ENCODE measurements at regions not wholly inside any gene's neighbourhood (a gene's known extent, or its start where the extent isn't known, plus 50 kb on each side); places are given as distances from the start of the nearest gene placed in this dataset.

DNA sequence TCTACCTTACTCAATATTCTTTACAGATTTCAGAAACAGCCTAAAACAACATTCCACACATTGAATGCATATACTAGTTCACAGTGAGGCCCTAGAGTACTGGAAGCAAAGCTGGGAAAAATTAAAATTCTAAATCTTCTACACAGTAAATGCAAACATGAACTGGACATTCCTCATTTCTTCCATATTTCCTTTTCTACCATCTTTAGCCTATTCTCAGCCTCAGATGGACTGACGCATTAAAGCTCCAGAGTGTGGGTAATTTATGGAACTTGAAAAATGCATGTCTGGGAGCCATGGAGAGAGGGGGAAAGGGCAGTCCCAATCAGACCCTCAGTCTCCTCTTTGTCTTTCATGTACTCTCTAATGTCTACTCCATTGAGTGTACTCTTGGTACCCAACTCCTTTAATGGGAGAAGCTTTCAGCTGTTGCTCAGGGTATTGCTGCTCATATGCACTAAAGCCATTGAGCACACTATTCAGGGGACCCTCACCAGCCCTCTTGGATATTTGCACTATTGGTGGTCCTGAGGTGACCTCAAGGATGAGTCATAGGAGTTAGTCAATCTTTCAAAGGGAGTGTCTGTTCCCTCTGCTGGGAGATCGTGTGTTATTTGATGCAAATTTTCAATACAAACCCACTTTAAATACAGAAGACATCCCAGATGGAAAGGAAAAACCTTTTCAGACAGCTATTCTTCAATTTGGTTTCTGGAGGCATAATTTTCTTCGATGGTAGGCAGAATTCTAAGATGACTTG lies 83.3 kb upstream of the KCNJ15 start:
- ATAC-seq (no peak), FAIRE-seq (no peak)
- intact Hi-C loops (cut with micrococcal nuclease; ENCODE audit: unreplicated experiment) = loop anchor here (5.0 kb wide), 1 partner anchor 44 kb away; no protein-coding TSS in a partner anchor

More for the DNA sequence above, 83.3 kb upstream of the KCNJ15 start:
- in situ Hi-C loops (cut with MboI) = no loop called here
- Histone ChIP-seq H3K4me3 (no peak overlapping the region), H3K4me1 (ENCODE audit: control insufficient read depth, insufficient read depth, low read length) (no peaks in the 10 kb centered on the region), H3K27me3 (replicated peaks in 1 of 2; ENCODE audit: control insufficient read depth in 2 of 2, insufficient read depth in 2 of 2, low read length in 1 of 2) (no peaks in the 10 kb centered on the region), H3K9ac (ENCODE audit: control insufficient read depth, insufficient read depth, low read length) (no peak overlapping the region), H3K36me3 (ENCODE audit: control insufficient read depth in 2 of 2, insufficient read depth in 2 of 2, low read length in 1 of 2) (no peaks in the 10 kb centered on the region), H2AFZ (ENCODE audit: control insufficient read depth, low read depth, low read length) (no peak overlapping the region), H3K27ac (ENCODE audit: control insufficient read depth, insufficient read depth) (no peak overlapping the region), H3K9me3 (replicated peaks; ENCODE audit: control insufficient read depth, insufficient read depth, low read length) (no peaks in the 10 kb centered on the region; the same call in 2 of the 3 replicates), H3K4me2 (ENCODE audit: control insufficient read depth, insufficient read depth) (no peak overlapping the region), H3K79me2 (ENCODE audit: control insufficient read depth, insufficient read depth, low read length) (no peaks in the 10 kb centered on the region), H4K20me1 (ENCODE audit: control insufficient read depth, insufficient read depth) (no peaks in the 10 kb centered on the region)
- TF ChIP-seq CBFB (IDR thresholded peaks at IDR 0.05; ENCODE audit: low read depth) = no peak
- no peak for TF ChIP-seq ATF7 (IDR thresholded peaks at IDR 0.05; ENCODE audit: low read depth)
- TF ChIP-seq, protein P1, sequence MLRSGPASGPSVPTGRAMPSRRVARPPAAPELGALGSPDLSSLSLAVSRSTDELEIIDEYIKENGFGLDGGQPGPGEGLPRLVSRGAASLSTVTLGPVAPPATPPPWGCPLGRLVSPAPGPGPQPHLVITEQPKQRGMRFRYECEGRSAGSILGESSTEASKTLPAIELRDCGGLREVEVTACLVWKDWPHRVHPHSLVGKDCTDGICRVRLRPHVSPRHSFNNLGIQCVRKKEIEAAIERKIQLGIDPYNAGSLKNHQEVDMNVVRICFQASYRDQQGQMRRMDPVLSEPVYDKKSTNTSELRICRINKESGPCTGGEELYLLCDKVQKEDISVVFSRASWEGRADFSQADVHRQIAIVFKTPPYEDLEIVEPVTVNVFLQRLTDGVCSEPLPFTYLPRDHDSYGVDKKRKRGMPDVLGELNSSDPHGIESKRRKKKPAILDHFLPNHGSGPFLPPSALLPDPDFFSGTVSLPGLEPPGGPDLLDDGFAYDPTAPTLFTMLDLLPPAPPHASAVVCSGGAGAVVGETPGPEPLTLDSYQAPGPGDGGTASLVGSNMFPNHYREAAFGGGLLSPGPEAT (IDR thresholded peaks at IDR 0.05; ENCODE audit: low read depth) = no peak
- no peak for TF ChIP-seq NR2C1 (IDR thresholded peaks at IDR 0.05)
- TF ChIP-seq TBL1XR1 (IDR thresholded peaks at IDR 0.05; ENCODE audit: low read depth, low read length) = no peak
- TF ChIP-seq SIN3A (IDR thresholded peaks at IDR 0.05; ENCODE audit: low read depth, low read length) = no peak
- 31% methylated on average over 3 of the region's 3 CpGs for WGBS (ENCODE audit: insufficient coverage, insufficient replicate concordance, low lambda C conversion rate, missing lambda C conversion rate)
- SMC1A ChIA-PET (ENCODE audit: uncharacterized antibody, unreplicated experiment) = interaction anchor here (1.3 kb wide), 1 partner anchor 415 kb away, joined by 3 read pairs; no protein-coding TSS in a partner anchor
- POLR2A ChIA-PET = no interaction called here
- CTCF ChIA-PET = interaction anchor here (0.7 to 11.3 kb wide), 6 partner anchors 12 to 180 kb away, joined by 3 to 164 read pairs (median 4); no protein-coding TSS in a partner anchor
- no TSS peak for BruUV-seq (replicated peaks)
- no peak for DNase-seq (ENCODE audit: low read depth, low spot score)
- RAD21 ChIA-PET (ENCODE audit: unreplicated experiment) = no interaction called here
